ENCODE measurements at regions not wholly inside any gene's neighbourhood (a gene's known extent, or its start where the extent isn't known, plus 50 kb on each side); places are given as distances from the start of the nearest gene placed in this dataset.
A peak's percentile ranks its signal among the peaks of the same experiment; 100 is the strongest.
"Not testable (repeated sequence)": the region's sequence is repeated elsewhere in the genome, so short reads cannot be mapped to it uniquely, and the experiment has no call there.

DNA sequence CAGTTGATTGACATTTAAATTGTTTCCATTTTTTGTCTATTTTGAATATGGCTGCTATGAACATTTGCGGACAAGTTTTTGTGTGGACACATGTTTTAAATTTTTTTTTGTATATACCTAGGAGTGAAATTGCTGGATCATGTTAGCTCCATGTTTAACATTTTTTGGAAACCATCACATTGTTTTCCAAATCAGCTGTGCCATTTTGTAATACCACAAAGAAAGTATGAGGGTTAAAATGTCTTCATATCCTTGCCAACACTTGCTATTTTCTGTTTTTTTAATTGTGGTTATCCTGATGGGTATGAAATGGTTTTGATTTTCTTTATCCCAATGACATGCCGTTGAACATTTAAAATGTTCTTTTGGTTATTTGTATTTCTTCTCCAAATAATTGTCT lies 52.1 kb downstream of the CARTPT start:
- CTCF ChIA-PET, result interaction anchor here (1.3 kb wide), 1 partner anchor 11 kb away, joined by 3 read pairs; no protein-coding TSS in a partner anchor

DNA sequence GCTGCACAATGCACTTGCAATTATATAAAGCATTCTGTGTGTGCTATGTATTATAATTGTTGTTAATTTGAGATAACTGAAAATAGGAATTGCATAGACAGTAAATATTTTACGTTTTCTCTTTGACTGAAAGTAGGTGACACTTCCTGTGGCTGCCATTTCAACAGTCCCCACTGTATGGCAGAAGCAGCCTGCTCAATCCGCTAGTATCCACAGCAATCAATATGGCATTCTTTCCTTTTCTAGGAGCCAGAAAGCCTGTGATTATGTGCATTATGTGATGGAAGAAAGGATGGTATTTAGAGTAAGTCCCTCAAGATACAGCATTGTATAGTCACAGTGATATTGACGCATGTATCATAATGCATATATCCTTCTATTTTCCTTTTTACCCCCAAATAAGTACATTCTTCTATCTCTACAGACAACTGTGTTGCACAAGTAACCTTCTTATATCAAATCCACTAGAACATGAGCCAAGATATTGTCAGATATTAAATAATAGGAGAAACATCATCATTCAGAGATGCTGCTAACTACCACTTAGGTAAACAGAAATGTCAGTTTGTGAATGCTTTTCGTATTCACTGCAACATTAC lies 59.7 kb downstream of the CARTPT start:
- Mint-ChIP-seq H3K27me3 (ENCODE audit: low read depth) (peaks cover 14% of the 10 kb centered on the region), H3K36me3 (ENCODE audit: low read depth) (no peaks in the 10 kb centered on the region), H3K9me3 (ENCODE audit: insufficient read depth) (no peaks in the 10 kb centered on the region), H3K27ac (no peak overlapping the region), H3K4me1 (ENCODE audit: low read depth) (peaks cover 13% of the 10 kb centered on the region), H3K4me3 (no peak overlapping the region)
- CTCF ChIA-PET, result interaction anchor here (0.9 kb wide), 1 partner anchor 9 kb away, joined by 3 read pairs; no protein-coding TSS in a partner anchor
- POLR2A ChIA-PET, result no interaction called here
- DNase-seq, result no peak
- ATAC-seq, result no peak

More for the DNA sequence above, 52.1 kb downstream of the CARTPT start:
- Mint-ChIP-seq H3K4me1 (ENCODE audit: low read depth) (peaks cover 8% of the 10 kb centered on the region), H3K27me3 (ENCODE audit: low read depth) (peaks cover 24% of the 10 kb centered on the region), H3K36me3 (ENCODE audit: low read depth) (no peaks in the 10 kb centered on the region), H3K9me3 (ENCODE audit: insufficient read depth) (no peaks in the 10 kb centered on the region), H3K4me3 (no peak overlapping the region), H3K27ac (no peak overlapping the region)
- ATAC-seq, result no peak
- POLR2A ChIA-PET, result no interaction called here
- DNase-seq, result no peak

DNA sequence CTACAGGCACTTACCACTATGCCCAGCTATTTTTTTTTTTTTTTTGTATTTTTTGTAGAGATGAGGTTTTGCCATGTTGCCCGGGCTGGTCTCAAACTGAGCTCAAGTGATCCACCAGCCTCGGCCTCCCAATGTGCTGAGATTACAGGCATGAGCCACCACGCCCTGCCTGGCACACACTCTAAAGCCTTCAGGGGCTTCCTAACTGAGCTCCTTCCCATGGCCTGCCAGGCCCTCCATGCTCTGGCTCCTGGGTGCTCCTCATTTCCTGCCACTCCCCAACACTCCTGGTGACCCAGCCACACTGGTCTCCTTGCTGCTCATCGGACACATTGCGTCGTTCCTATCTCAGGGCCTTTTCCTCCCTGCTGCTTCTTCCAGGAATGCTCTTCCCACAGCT lies 61.5 kb downstream of the CARTPT start:
- DNase-seq, result no peak
- peaks cover 16% of the 10 kb centered on the region for H3K4me1 Mint-ChIP-seq (ENCODE audit: low read depth)
- no peaks in the 10 kb centered on the region for H3K36me3 Mint-ChIP-seq (ENCODE audit: low read depth)
- ChIA-PET POLR2A (no interaction called here), CTCF (no interaction called here)
- H3K27ac Mint-ChIP-seq, result no peak overlapping the region
- no peak overlapping the region for H3K4me3 Mint-ChIP-seq
- H3K9me3 Mint-ChIP-seq (ENCODE audit: insufficient read depth), result no peaks in the 10 kb centered on the region
- no peak for ATAC-seq
- H3K27me3 Mint-ChIP-seq (ENCODE audit: low read depth), result peaks cover 10% of the 10 kb centered on the region

DNA sequence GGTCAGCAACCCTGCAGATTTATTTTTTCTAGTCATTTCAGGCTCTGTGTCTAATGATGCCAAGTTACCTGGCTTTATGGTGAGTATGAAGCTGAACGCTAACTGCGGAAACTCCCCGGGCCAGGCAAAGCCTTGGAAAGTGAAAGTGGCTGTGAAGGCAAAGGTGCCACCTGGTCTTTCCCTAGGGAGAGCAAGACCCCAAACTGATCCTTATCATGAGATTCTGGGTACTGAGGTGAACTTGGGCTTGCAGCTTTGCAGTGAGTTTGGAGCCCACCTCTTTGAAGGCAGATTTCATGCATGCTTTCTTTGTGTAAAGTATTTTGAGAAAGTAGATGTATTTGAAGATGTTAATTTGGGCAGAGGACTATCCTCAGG lies 63.3 kb downstream of the CARTPT start:
- no peak overlapping the region for H3K27ac Mint-ChIP-seq
- ATAC-seq, result no peak
- peaks cover 4% of the 10 kb centered on the region for H3K27me3 Mint-ChIP-seq (ENCODE audit: low read depth)
- H3K9me3 Mint-ChIP-seq (ENCODE audit: insufficient read depth), result no peaks in the 10 kb centered on the region
- POLR2A ChIA-PET, result no interaction called here
- H3K36me3 Mint-ChIP-seq (ENCODE audit: low read depth), result no peaks in the 10 kb centered on the region
- H3K4me1 Mint-ChIP-seq (ENCODE audit: low read depth), result peaks cover 16% of the 10 kb centered on the region
- H3K4me3 Mint-ChIP-seq, result no peak overlapping the region
- CTCF ChIA-PET, result interaction anchor here (0.6 to 1.2 kb wide), 9 partner anchors 8 to 773 kb away, joined by 3 to 5 read pairs (median 4); partner anchors contain the start of genes MRPS27 and PTCD2
- DNase-seq, result no peak

DNA sequence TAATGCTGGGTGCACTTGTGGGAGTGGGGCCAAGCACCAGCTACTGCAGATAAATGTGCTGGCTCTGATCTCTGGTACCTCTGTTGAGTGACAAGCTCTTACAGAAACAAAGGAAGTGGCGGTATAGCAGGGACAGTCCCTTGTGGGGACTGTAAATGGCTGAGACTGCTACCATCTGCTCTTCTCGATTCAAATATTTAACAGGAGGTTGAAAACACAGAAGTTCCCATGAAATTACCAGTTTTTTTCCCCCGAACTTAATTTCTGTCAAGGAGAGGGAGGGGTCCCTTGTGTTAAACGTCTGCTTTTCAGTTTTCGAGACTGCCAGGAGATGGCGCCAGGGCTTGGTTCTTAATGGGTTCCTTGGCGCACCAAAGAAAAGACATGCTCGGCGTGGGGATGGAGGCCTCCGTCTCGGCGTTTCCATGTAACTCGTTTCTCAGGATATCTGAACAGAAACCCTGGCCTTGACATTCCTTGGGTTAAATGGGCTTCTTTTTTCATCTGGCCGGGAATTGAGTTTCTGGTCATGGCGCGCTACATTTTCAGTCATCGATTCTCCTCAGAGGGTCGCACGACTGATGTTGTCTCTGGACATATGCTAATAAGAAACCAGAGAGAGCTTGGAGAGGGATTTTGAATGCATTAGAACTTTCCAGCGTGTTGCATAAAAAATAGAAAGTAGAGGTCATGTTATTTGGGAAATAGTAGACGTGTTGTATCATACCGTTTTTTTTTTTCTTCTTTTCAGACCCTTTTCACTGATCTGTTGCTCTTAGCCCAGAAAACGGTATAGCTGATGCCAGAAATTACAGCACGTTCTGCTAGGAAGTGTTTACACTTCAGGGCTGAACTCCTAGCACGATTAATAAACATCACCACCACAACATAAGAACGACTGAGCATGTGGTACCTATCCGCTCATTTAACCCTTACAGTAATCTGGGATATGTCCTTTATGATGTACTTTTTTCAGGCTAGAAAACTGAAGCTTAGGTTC lies 64.0 kb downstream of the CARTPT start:
- Mint-ChIP-seq H3K4me1 (ENCODE audit: low read depth) (peaks cover 16% of the 10 kb centered on the region), H3K27me3 (ENCODE audit: low read depth) (peaks cover 6% of the 10 kb centered on the region), H3K36me3 (ENCODE audit: low read depth) (no peaks in the 10 kb centered on the region), H3K9me3 (ENCODE audit: insufficient read depth) (no peaks in the 10 kb centered on the region), H3K27ac (no peak overlapping the region), H3K4me3 (peak overlapping the region; percentile 32)
- ATAC-seq, result peak; percentile 78
- peak; percentile 53 for DNase-seq
- CTCF ChIA-PET, result interaction anchor here (0.6 to 1.6 kb wide), 11 partner anchors 9 to 772 kb away, joined by 3 to 5 read pairs (median 4); partner anchors contain the start of genes MRPS27 and PTCD2
- POLR2A ChIA-PET, result no interaction called here

DNA sequence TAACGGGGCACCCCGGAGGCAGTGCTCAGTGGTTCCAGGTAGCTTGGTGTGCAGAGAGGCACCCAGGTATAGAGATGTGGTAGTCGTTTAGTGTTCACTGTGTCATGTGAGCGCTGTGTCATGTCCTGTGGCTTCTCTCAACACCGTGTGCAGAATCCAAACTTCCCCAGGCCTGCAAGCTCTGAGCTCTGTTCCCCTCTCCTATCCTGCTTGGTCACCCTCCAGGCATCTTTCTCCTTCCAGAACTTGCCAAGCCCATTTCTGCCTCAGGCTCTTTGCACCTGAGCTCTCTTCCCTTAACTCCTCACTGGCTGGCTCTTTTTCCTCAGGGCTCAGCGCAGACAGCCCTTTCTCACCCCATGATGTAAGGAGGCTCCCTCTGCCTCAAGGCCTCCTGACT lies 64.8 kb downstream of the CARTPT start:
- Mint-ChIP-seq H3K4me1 (ENCODE audit: low read depth) (peaks cover 16% of the 10 kb centered on the region), H3K36me3 (ENCODE audit: low read depth) (no peaks in the 10 kb centered on the region), H3K27ac (peak overlapping the region; percentile 0), H3K4me3 (no peak overlapping the region), H3K9me3 (ENCODE audit: insufficient read depth) (no peaks in the 10 kb centered on the region), H3K27me3 (ENCODE audit: low read depth) (peaks cover 6% of the 10 kb centered on the region)
- CTCF ChIA-PET, result interaction anchor here (0.8 to 1.6 kb wide), 2 partner anchors 14 to 90 kb away, joined by 3 to 4 read pairs; no protein-coding TSS in a partner anchor
- POLR2A ChIA-PET, result no interaction called here
- DNase-seq (no peak), ATAC-seq (no peak)

DNA sequence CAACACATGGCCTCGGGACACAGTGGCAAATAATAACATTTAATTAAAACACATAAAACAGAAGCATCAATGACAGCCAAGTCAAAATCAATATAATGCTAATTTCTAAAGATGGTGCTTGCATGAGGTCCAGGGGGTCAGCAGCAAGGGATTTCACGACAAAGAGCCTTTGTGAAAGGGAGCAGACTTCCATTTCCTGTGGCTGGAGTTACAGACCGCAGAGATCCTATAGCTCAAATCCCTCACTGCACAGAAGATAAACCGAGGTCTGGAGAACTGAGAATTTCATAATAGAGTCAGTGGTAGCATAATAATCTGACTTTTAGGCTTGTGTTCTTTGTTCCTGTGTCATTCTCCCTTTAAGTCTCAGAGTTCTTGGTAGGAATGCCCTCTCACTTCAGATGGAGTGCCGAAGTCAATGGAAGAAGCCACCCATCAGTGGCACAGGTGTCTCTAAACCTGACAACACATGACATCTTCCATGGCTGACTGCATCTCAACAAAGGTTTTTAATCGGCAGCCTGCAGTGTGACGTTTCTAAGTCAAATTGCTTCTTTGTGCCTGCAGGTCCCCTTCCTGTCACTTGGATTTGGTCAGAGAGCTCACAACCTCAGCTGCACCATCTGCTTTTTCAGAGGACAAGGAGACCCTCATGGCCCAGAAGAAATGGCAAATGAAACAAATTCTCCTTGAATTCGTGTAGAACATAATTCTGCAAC lies 67.4 kb downstream of the CARTPT start:
- CTCF ChIA-PET, result no interaction called here
- Mint-ChIP-seq H3K4me3 (no peak overlapping the region), H3K27ac (no peak overlapping the region), H3K36me3 (ENCODE audit: low read depth) (no peaks in the 10 kb centered on the region), H3K4me1 (ENCODE audit: low read depth) (peaks cover 16% of the 10 kb centered on the region), H3K27me3 (ENCODE audit: low read depth) (peaks cover 6% of the 10 kb centered on the region), H3K9me3 (ENCODE audit: insufficient read depth) (no peaks in the 10 kb centered on the region)
- ATAC-seq (no peak), DNase-seq (no peak)
- POLR2A ChIA-PET, result no interaction called here

DNA sequence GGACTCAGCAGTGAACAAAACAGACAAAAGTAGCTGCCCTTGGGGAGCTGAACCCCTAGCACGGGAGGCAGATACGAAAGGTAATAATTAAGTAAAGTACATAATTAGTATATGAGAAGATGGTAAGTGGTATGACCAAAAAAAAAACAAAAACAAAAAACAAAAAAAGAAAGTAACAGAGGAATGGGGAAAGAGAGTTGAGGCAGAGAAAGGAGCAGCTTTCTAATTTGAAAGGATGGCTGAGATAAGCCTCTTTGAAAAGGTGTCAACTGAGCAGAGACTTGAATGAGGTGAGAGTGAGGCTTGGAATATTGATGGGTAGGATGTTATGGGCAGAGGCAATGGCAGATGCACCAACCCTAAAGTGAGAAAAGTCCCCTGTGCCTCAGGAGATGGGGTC lies 69.7 kb downstream of the CARTPT start:
- ChIA-PET POLR2A (no interaction called here), CTCF (no interaction called here)
- Mint-ChIP-seq H3K36me3 (ENCODE audit: low read depth) (no peaks in the 10 kb centered on the region), H3K27me3 (ENCODE audit: low read depth) (peaks cover 6% of the 10 kb centered on the region), H3K4me3 (no peak overlapping the region), H3K4me1 (ENCODE audit: low read depth) (peaks cover 3% of the 10 kb centered on the region), H3K9me3 (ENCODE audit: insufficient read depth) (no peaks in the 10 kb centered on the region), H3K27ac (no peak overlapping the region)
- DNase-seq, result no peak
- no peak for ATAC-seq

DNA sequence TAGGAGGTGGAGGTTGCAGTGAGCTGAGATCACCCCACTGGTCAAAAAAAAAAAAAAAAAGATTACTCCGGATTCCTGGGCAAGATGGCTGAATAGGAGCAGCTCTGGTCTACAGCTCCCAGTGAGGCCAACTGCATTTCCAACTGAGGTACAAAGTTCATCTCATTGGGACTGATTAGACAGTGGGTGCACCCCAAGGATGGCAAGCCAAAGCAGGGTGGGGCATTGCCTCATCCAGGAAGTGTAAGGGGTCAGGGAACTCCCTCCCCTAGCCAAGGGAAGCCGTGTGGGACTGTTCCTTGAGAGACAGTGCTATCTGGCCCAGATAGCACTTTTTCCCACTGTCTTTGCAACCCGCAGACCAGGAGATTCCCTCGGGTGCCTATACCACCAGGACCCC lies 70.7 kb downstream of the CARTPT start:
- DNase-seq (no peak), ATAC-seq (no peak)
- Mint-ChIP-seq H3K4me1 (ENCODE audit: low read depth) (no peaks in the 10 kb centered on the region), H3K27me3 (ENCODE audit: low read depth) (peaks cover 6% of the 10 kb centered on the region), H3K36me3 (ENCODE audit: low read depth) (no peaks in the 10 kb centered on the region), H3K9me3 (ENCODE audit: insufficient read depth) (no peaks in the 10 kb centered on the region), H3K4me3 (no peak overlapping the region), H3K27ac (no peak overlapping the region)
- ChIA-PET CTCF (no interaction called here), POLR2A (no interaction called here)

DNA sequence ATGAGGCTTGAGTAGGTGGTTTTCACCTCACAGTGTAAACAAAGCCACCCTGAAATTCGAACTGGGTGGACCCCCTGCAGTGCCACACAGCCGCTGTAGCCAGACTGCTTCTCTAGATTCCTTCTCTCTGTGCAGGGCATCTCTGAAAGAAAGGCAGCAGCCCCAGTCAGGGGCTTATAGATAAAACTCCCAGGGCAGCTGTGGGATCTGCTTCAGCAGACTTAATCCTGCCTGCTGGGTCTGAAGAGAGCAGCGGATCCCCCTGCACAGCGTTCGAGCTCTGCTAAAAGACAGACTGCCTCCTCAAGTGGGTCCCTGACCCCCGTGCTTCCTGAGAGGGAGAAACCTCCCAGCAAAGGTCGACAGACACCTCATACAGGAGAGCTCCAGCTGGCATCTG lies 71.4 kb downstream of the CARTPT start:
- Mint-ChIP-seq H3K4me3 (no peak overlapping the region), H3K9me3 (ENCODE audit: insufficient read depth) (no peaks in the 10 kb centered on the region), H3K4me1 (ENCODE audit: low read depth) (no peaks in the 10 kb centered on the region), H3K27me3 (ENCODE audit: low read depth) (peaks cover 6% of the 10 kb centered on the region), H3K36me3 (ENCODE audit: low read depth) (no peaks in the 10 kb centered on the region), H3K27ac (no peak overlapping the region)
- no peak for ATAC-seq
- CTCF ChIA-PET, result interaction anchor here (0.7 kb wide), 1 partner anchor 145 kb away, joined by 3 read pairs; no protein-coding TSS in a partner anchor
- no peak for DNase-seq
- POLR2A ChIA-PET, result no interaction called here

DNA sequence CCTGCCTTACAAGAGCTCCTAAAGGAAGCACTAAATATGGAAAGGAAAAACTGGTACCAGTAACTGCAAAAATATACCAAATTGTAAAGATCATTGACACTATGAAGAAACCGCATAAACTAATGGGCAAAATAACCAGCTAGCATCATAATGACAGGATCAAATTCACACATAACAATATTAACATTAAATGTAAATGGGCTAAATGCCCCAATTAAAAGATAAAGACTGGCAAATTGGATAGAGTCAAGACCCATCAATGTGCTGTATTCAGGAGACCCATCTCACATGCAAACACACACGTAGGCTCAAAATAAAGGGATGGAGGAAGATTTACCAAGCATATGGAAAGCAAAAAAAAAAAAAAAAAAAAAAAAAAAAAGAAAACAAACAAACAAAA lies 73.0 kb downstream of the CARTPT start:
- H3K9me3 Mint-ChIP-seq (ENCODE audit: insufficient read depth); DNase-seq; H3K4me3 Mint-ChIP-seq; ATAC-seq; POLR2A ChIA-PET; H3K27ac Mint-ChIP-seq; H3K27me3 Mint-ChIP-seq (ENCODE audit: low read depth); H3K4me1 Mint-ChIP-seq (ENCODE audit: low read depth); H3K36me3 Mint-ChIP-seq (ENCODE audit: low read depth): not testable (repeated sequence)
- CTCF ChIA-PET, result interaction anchor here (1.4 kb wide), 1 partner anchor 226 kb away, joined by 3 read pairs; no protein-coding TSS in a partner anchor

All from activated CD8-positive, alpha-beta T cell treated with anti-CD3 and anti-CD28 coated beads, Interleukin-2, amount 10 ng/mL, durations not matched to agents 7 days and 5 days (primary cell).